OCI-LY7 (cell line): ENCODE measurements at regions not wholly inside any gene's neighbourhood (a gene's known extent, or its start where the extent isn't known, plus 50 kb on each side); places are given as distances from the start of the nearest gene placed in this dataset.

Experiments used
- EZH2phosphoT487 ChIP-seq: fragments of 200-600 bp; sonication (generic); IDR thresholded peaks from 2 replicates; pipeline ENCODE4 v1.6.1; 2018; ENCODE audit warnings: low read depth, borderline replicate concordance, mild to moderate bottlenecking, mixed run types, antibody characterized with exemption, low read length, moderate library complexity, mixed read lengths
- TF ChIP-seq, protein P1 (sequence below): fragments of 200-600 bp; sonication (generic); conservative IDR thresholded peaks from 2 replicates; pipeline ENCODE4 v1.5.1; 2014; ENCODE audit warnings: mild to moderate bottlenecking, antibody characterized with exemption, low read length, moderate library complexity, mixed read lengths

DNA sequence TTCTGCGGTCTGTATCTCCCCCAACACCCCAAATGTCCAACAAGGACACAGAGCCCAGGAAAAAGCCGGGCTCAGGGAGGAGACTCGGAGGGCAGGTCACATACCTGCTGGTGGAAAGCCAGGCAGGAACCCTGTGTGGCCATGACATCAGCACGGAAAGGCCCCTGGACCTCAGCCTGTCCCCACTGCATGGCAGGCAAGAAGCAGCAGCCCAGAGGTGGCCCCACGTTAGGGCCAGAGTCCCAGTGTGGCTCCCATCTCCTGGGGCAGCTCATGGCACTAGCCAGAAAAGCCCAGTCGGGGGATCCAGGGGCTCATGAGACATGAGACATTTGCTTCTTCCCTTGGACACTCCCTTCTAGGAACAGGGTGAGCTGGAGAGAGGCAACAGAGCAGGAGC lies 258.7 kb downstream of the DLL1 start:
- TF ChIP-seq, protein P1, sequence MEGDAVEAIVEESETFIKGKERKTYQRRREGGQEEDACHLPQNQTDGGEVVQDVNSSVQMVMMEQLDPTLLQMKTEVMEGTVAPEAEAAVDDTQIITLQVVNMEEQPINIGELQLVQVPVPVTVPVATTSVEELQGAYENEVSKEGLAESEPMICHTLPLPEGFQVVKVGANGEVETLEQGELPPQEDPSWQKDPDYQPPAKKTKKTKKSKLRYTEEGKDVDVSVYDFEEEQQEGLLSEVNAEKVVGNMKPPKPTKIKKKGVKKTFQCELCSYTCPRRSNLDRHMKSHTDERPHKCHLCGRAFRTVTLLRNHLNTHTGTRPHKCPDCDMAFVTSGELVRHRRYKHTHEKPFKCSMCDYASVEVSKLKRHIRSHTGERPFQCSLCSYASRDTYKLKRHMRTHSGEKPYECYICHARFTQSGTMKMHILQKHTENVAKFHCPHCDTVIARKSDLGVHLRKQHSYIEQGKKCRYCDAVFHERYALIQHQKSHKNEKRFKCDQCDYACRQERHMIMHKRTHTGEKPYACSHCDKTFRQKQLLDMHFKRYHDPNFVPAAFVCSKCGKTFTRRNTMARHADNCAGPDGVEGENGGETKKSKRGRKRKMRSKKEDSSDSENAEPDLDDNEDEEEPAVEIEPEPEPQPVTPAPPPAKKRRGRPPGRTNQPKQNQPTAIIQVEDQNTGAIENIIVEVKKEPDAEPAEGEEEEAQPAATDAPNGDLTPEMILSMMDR, result no peak
- TF ChIP-seq EZH2phosphoT487, result no peak
